H1 (cell line): ENCODE measurements at regions not wholly inside any gene's neighbourhood (a gene's known extent, or its start where the extent isn't known, plus 50 kb on each side); places are given as distances from the start of the nearest gene placed in this dataset.

Source experiments
- TCF12 ChIP-seq: IDR thresholded peaks from 2 replicates; pipeline ENCODE4 v1.6.1; 2011; ENCODE audit warnings: low read depth, mild to moderate bottlenecking, low read length

- TF ChIP-seq TCF12: no peak
- TF ChIP-seq, all 59 proteins: peak for 0
Measured at GRCh38 chr20:23231561-23232218, 118.9 kb upstream of the NXT1 start (continued).
